ENCODE measurements at regions not wholly inside any gene's neighbourhood (a gene's known extent, or its start where the extent isn't known, plus 50 kb on each side); places are given as distances from the start of the nearest gene placed in this dataset.
"Not testable (repeated sequence)": the region's sequence is repeated elsewhere in the genome, so short reads cannot be mapped to it uniquely, and the experiment has no call there.

DNA sequence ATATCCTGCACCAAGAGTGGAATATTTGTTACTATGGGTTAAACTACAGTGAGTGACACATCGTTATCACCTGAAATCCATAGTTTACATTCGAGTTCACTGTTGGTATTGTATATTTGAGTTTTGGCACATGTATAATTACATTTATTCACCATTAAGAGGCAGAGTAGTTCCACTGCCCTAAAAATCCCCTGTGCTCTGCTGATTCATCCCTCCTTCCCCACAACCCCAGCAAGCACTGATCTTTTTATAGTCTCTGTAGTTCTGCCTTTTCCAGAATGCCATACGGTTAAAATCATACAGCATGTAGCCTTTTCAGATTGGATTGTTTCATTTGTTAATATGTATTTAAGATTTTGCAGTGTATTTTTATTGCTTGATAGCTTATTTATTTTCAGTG is 495.2 kb downstream of the DIRAS2 start:
- no peak for DNase-seq (ENCODE audit: low read depth)

DNA sequence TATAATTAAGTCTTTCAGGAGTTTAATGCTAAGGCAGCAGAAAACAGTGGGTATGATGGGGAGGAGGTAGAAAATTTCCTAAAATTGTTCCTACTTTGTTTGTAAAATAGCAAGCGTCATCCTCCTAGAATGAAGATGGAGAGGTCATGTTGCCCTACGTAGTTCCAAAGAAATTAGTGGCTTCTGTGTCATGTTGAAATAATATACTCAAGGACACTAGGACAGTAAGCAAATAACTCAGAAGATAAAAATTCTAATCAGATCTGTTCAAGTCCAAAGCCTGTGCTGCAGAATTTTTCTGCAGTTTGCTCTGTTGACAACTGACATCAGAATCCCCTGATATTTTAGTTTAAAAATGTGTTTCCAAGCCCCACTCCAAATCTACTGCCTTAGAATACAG is 486.3 kb downstream of the DIRAS2 start:
- no peak for DNase-seq (ENCODE audit: low read depth)

DNA sequence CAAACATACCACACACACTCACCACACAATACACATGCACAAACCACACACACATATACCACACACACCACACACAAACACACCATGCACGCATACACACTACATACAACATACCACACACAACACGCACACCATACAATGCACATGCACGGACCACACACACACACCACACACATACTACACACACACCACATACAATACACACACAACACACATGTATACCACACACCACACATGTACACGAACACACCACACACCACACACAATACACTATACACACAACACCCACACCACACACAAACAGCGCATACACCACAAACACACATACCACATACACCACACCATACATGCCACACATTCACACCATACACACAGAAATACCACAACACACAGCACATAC is 480.3 kb downstream of the DIRAS2 start:
- no peak for DNase-seq (ENCODE audit: low read depth)

DNA sequence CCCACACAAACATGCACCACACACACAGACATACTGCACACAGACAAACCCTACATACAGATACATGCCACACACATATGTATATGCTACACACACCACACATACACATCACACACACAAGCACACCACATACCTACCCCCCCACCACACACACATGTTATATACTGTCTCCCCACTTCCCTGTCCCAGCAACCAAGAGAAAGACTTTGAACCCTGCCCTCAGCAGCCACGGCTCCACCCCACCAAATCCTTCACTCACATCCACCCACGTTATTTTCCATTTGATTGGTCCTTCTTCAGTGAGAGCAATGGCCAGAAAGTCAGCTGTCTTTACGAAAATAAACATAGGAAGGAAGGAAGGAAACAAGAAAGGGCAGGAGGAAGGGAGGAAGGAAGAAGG is 479.8 kb downstream of the DIRAS2 start:
- no peak for DNase-seq (ENCODE audit: low read depth)

DNA sequence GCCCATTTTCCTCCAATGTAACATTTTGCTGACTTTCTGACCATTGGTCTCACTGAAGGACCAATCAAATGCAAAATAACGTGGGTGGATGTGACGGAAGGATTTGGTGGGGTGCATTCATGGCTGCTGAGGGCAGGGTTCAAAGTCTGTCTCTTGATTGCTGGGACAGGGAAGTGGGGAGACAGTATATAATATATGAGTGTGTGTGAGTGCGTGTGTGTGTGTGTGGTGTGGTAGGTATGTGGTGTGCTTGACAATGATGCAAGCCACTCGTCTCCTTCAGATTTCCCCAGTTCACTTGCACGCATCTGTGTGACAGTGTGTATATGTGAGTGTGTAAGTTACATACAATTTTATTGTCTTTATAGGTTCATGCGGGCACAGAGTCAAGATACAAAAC is 477.3 kb downstream of the DIRAS2 start:
- no peak for DNase-seq (ENCODE audit: low read depth)

DNA sequence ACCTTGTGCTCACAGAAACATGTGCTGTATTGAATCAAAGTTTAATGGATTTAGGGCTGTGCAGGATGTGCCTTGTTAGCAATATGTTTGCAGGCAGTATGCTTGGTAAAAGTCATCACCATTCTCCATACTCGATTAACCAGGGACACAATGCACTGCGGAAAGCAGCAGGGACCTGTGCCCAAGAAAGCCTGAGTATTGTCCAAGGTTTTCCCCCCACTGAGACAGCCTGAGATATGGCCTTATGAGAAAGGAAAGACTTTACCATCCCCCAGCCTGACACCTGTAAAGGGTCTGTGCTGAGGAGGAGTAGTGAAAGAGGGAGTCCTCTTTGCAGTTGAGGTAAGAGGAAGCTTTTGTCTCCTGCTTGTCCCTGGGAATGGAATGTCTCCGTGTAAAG is 476.2 kb downstream of the DIRAS2 start:
- DNase-seq (ENCODE audit: low read depth), result not testable (repeated sequence)

DNA sequence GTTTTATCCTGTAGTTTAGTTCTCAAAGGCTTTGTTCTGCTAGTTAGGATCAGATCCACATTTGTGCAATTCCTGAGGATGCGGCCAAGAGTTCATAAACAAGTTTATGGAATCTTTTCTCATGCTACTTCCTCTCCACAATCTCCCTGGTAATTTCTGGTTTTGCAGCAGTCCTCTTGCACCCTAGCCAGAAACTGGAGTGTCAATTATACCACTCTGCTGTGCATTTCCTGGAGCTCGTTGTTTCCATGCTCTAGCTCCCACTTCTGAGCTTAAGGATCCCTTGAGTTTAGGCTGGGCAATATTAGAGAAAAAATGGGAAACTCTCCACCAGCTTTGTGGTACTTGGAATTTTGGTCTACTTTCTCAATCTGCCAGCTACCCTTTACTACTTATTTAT is 474.7 kb downstream of the DIRAS2 start:
- DNase-seq (ENCODE audit: low read depth), result no peak

DNA sequence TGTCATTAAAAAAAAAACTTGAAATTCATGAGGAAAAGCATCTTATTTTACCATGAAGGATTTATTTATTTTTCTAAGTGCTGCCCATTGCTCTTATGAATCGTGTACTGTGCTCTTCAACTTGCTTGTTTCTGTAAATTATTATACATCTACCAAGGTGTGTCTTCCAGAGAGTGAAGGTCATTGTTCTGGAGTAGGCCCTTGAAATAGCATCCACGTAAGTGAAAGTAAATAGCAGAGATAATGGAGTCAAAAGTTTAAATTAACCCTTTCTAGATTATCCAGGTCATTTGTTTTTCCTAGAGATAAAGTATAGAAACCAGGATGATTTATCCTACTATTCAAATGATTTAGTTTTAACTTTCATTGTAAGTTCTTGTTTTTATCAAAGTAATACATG is 473.1 kb downstream of the DIRAS2 start:
- DNase-seq (ENCODE audit: low read depth), result no peak

DNA sequence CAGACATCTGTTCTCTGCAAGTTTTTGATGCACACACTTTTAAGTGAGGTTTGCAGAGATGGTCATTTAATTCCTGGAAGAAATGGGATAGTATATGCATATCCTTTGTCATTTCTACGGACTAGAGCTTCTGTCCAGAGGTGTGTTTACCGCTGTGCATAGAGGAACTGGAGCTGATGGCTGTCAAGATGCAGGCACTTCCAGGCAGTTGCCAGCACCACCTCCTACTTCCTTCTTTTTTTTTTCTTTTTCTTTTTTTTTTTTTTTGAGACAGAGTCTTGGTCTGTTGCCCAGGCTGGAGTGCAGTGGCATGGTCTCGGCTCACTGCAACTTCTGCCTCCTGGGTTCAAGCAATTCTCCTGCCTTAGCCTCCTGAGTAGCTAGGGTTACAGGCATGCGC is 468.7 kb downstream of the DIRAS2 start:
- DNase-seq (ENCODE audit: low read depth), result not testable (repeated sequence)

DNA sequence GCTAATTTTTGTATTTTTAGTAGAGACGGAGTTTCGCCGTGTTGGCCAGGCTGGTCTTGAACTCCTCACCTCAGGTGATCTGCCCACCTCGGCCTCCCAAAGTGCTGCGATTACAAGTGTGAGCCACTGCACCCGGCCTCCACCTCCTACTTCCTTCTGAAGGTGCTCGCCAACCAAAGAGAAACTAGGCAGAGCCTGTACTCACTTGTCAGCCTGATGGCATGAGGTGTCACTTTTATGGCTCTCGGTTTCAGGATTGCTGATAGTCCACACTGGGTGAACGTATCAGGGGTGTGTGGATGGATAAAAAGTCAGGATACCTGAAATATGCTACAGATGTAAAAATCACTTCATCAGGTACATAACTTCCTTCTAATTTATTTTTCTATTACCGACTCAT is 468.3 kb downstream of the DIRAS2 start:
- DNase-seq (ENCODE audit: low read depth), result not testable (repeated sequence)

DNA sequence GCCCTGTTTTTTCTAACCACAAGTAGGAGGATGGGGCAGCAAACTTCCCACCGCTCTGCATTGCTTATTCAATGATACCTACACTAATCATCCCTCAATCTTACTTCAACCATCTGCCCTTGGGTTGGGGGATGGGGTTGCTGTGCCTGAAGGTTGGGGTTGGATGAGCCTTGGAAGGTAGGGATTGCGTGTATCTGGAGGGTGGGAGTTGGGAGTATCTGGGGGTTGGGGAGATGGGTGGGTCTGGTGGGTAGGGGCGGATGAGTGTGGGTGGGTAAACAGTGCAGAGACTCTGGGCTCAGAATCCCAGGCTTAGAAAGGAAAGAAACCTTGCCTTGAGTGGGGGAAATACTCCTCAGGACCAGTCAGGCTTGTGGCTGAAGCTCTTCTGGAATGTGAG is 467.4 kb downstream of the DIRAS2 start:
- no peak for DNase-seq (ENCODE audit: low read depth)

DNA sequence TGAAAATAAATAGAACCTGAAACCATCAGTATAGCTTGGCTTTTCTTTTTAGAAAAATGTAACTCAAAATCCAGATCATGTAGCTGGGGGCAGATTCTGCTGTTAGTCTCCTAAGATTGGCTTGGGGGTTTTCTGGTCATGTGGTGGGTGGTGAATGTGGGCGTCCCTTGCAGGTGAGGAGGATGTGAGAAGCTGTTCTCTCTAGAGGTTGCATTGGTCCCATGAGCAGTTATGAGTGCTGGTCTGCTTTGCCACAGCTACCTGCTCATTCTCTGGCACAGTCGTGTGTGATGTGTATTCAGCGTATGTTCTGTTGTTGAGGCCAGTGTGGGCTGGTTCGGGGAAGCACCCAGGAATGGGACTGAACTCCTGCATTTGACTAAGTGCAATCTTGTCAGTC is 466.8 kb downstream of the DIRAS2 start:
- DNase-seq (ENCODE audit: low read depth), result no peak

DNA sequence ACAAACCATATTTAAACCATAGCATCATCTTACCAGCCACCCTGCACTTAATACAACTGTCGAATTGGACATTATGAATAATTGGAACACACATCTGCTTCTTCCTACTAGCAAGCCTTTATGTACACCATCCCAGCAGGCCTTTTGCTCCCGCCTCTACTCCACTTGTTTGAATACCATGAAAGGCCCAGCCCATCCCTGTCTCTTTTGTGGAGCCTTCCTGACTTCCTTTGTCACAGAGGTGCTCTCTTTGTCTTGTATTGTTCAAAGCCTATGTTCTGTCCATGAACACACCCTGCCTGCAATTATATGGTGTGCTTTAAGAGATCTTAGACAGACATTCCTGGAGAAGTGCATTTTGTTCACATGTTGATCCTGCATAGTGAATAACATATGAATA is 465.7 kb downstream of the DIRAS2 start:
- DNase-seq (ENCODE audit: low read depth), result no peak

DNA sequence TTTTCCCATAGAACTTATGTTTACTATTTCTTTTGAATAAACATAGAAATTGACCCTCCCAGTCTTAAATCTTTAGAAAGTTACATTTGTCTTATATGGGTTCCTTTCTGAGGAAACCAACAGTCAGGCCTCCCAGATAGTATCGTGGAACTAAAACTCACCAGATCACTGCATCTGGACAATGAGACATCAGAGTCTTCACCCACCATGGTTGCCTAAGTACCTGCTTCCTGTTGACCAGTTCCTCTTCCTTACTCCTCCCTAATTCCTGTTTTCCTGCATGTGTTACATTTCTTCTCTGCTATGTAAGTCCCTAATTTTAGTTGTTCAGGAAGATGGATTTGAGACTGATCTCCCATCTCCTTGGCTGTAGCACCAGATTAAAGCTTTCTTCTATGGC is 462.2 kb downstream of the DIRAS2 start:
- no peak for DNase-seq (ENCODE audit: low read depth)

DNA sequence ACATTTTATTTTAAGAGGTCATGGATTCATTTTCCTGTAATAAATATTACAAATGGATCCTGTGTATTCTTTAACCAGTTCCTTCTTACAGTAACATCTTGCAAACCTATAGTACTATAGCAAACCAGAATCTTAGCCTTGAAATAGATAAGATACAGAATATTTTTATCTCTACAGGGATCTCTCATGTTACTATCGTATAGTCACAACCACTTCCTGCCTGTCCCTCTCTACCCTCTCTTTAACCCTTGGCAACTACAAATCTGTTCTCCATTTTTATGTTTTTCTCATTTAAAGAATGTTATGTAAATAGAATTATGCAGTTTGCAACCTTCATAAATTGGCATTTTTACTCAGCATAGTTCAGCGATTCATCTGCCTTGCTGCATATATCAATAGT is 454.0 kb downstream of the DIRAS2 start:
- no peak for DNase-seq (ENCODE audit: low read depth)

DNA sequence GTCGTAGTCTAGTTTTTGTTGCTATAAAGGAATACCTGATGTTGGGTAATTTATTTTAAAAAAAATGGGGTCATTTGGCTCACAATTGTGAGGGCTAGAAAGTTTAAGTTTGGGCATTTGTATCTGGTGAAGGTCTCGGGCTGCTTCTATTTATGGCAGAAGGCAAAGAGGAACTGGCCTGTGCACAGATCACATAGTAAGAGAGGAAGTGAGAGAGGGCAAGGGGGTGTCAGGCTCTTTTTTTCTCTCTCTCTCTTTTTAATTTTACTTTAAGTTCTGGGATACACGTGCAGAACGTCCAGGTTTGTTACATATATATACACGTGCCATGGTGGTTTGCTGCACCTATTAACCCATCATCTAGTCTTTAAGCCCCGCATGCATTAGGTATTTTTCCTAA is 453.3 kb downstream of the DIRAS2 start:
- no peak for DNase-seq (ENCODE audit: low read depth)

DNA sequence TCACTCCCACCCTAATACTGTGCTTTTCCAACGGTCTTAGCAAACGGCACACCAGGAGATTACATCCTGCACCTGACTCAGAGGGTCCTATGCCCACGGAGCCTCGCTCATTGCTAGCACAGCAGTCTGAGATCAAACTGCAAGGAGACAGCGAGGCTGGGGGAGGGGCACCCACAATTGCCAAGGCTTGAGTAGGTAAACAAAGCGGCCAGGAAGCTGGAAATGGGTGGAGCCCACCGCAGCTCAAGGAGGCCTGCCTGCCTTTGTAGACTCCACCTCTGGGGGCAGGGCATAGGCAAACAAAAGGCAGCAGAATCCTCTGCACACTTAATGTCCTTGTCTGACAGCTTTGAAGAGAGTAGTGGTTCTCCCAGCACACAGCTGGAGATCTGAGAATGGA is 450.2 kb downstream of the DIRAS2 start:
- not testable (repeated sequence) for DNase-seq (ENCODE audit: low read depth)

DNA sequence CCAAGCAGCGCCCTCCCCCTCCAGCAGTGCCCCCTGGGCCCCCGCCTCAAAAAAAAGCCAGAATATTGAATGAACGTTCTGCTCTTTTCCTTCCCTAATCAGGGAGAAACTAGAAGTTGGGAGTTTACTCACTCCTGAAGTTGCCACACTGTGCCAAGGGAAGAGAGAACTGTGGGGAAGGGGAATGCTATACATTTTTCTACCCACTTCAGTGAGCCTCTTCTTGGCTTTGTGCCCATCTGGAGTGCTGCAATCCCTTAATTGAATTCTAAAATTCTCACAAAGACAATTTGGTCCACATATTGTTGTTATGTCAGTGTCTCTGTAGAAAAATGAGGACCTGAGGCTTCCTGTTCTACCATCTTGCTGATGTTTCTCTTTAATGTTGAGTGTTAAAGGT is 443.7 kb downstream of the DIRAS2 start:
- DNase-seq (ENCODE audit: low read depth), result no peak

DNA sequence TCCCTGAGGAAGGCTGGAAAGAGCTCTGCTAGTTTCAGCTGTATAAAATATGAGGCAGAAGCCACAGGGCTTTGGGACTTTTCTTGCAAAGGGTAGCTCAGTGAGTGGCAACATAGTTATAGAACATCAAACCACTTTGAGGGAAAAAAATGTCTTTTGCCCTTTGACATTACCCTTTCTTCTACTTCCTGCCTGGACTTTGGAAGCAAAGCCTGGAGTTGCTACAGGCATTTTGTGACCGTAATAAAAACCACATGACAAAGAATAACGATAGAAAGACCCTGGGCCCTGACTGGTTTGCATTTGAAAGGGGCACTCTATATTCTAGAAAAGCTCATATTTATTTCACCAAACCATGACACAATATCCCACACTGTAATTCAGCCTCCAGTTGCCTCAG is 440.9 kb downstream of the DIRAS2 start:
- DNase-seq (ENCODE audit: low read depth), result no peak

DNA sequence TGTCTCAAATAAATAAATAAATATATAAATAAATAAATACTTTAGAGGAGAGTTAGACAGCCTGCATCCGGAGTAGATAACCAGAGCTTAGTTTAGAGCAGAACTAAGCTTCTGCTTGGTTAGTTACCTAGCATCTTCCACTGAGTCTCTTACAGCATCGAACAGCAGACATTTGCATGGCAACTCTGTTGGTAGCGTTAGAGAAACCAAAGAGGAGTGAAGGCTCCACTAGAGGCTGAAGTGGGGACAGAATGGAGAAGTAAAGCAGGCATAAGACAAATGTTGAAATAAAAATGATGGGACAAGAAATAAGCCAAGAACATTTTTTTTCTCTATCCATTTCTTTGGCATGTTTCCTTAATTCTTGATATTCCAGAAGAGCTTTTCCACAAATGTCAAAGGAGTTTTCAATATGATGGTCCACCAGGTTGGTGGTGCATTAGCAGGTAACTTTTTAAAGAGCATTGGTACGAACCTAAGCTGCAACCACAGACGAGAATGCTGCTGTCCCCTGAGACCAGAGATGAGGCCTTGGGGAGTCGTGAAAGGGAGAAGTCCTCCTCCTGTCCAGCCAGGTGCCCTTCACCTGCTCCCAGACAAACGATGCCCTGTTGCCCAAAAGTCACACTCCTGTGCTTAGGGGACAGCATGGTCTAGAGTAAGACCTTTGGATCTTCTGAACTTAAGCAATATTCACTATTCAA is 438.3 kb downstream of the DIRAS2 start:
- DNase-seq (ENCODE audit: low read depth), result no peak

DNA sequence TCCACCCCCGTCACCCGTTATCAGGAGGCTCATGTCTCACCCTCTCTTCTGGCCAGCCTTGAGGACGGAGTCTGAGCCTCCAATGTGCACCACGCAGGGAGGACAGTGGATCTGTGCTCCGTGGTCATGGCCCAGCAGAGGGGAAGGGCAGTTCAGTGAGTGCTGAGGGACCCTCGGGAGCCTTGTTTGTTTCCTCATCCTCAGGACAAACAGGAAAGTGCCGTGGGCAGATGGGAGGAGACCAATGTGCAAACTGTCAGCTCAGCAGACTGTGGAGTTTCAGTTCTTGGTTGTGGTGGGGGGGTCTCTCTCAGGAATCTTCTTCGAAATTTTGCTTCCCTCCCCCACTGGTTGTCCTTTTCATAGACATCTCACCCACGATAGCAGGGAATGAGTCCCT is 429.6 kb downstream of the DIRAS2 start:
- DNase-seq (ENCODE audit: low read depth), result not testable (repeated sequence)

DNA sequence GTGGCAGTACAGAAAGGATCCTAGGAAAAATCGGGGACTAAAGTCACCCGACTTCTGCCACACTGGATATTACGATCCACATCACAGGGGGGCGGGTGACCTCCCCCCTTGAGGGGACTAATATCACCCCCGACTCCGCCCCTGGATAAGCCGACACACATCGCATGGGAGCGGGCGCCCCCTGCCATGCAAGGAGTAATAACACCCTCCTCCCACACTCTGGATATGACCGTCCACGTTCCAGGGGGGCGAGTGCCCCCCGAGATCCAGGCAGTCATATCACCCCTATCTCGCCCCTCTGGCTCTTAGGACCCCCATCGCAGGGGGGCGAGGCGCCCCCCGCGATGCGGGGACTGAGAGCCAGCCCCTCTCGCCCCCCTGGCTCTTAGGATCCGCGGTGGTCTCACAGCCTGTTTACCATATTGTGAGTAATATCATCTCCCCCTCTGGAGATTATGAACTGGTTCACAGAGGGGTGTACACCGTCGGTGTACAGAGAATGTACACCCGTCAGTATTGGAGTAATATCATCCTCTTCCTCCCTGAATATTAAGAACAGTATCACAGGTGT is 423.0 kb downstream of the DIRAS2 start:
- no peak for DNase-seq (ENCODE audit: low read depth)

DNA sequence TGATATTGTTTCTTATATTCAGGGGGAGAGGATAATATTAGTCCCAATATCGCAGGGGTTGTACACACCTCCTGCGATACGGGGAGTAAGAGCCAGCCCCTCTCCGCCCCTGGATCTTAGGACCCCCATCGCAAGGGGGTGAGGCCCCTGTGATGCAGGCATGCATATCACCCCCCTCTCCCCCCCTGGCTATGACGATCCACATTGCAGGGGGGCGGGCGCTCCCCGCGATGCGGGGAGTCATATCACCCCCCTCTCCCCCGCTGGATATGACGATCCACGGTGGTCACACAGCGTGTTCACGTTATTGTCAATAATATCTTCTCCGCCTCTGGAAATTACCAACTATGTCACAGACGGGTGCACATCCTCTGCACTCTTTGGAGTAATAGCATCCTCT is 420.7 kb downstream of the DIRAS2 start:
- DNase-seq (ENCODE audit: low read depth), result not testable (repeated sequence)

DNA sequence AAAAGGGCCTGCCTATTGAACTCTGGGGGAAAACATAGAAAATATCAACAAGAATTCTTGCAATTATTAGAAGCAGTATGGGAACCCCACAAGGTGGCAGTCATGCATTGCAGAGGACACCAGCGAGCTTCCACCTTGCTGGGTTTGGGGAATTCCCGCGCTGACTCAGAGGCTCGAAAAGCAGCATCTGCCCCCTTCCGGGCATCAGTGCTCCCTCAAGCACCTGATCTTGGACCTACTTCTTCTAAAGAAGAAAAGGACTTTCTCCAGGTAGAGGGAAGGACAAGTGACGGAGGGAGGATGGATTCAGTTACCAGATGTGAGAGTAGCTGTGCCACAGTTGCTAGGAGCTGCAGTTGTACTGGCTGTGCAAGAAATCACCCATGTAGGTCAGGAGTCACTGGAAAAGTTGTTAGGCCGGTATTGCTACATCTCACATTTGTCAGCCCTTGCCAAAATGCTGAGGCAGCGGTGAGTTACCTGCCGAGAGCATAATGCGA is 415.7 kb downstream of the DIRAS2 start:
- DNase-seq (ENCODE audit: low read depth), result peak; percentile 54

Measured in ELR (cell line).